ENCODE measurements at regions not wholly inside any gene's neighbourhood (a gene's known extent, or its start where the extent isn't known, plus 50 kb on each side); places are given as distances from the start of the nearest gene placed in this dataset.

DNA sequence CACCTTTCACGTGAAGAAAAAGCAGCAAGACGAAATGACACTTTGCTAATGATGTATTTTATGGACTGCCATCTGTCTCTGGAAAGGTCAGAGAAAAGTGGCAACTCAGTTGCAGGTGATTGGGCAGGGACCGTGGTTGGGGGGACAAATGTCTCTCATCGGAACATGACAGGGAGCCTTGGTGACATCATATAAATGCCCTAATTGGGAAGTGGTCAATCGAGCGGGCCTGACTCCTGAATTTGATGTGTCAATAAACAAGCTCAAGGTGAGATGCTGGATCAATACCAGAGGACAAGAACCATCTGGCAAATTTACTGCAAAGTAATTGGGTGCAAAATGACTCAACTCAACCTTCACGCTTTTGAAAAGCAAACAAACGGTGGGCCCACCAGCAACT is 151.9 kb upstream of the SKOR2 start (continued):
- no peak for TF ChIP-seq ZKSCAN3 (CRISPR knock-in tag; IDR thresholded peaks at IDR 0.05)
- TF ChIP-seq PURB (CRISPR knock-in tag; IDR thresholded peaks at IDR 0.05; ENCODE audit: low read depth), result no peak
- no peak for TF ChIP-seq SMARCA4 (IDR thresholded peaks at IDR 0.05)
- no peak for TF ChIP-seq TFAM (CRISPR knock-in tag; conservative IDR thresholded peaks at IDR 0.05)

- Histone ChIP-seq H3K4me2 (ENCODE audit: insufficient read depth, low read length) (no peak overlapping the region), H3K79me2 (ENCODE audit: control insufficient read depth, insufficient read depth, low read length) (no peaks in the 10 kb centered on the region), H3K9me3 (replicated peaks; ENCODE audit: control insufficient read depth, insufficient read depth, low read depth, low read length) (no peaks in the 10 kb centered on the region), H3K4me3 (no peak overlapping the region), H3K27ac (ENCODE audit: extremely low read depth, low read depth, low read length) (no peak overlapping the region), H2AFZ (ENCODE audit: low read depth, low read length) (no peak overlapping the region), H4K20me1 (replicated peaks; ENCODE audit: control insufficient read depth, insufficient read depth, low read length) (no peaks in the 10 kb centered on the region), H3K9me1 (ENCODE audit: control insufficient read depth, insufficient read depth, low read length) (no peaks in the 10 kb centered on the region), H3K9ac (ENCODE audit: insufficient read depth in 1 of 2, low read depth in 2 of 2, low read length in 2 of 2) (no peak overlapping the region), H3K36me3 (ENCODE audit: control insufficient read depth, insufficient read depth, low read length) (no peaks in the 10 kb centered on the region), H3K4me1 (replicated peaks in 1 of 2; ENCODE audit: control insufficient read depth in 2 of 2, insufficient read depth in 2 of 2, low read length in 2 of 2) (no peaks in the 10 kb centered on the region), H3K27me3 (ENCODE audit: control insufficient read depth in 2 of 2, insufficient read depth in 2 of 2, low read length in 2 of 2) (no peaks in the 10 kb centered on the region)
- ChIA-PET CTCF (ENCODE audit: low intra/inter-chr PET ratio) (no interaction called here), POLR2A (no interaction called here)
- DNase-seq (ENCODE audit: extremely low read depth in 1 of 4, low spot score in 3 of 4), result no peak
- FAIRE-seq, result no peak
- WGBS (ENCODE audit: insufficient coverage, low coverage, missing lambda C conversion rate), result 0% methylated on average over 1 of the region's 1 CpG
- TF ChIP-seq ZNF140 (CRISPR knock-in tag; IDR thresholded peaks at IDR 0.05) (no peak), SNIP1 (IDR thresholded peaks at IDR 0.05; ENCODE audit: low read depth) (no peak), EGR1 (conservative IDR thresholded peaks at IDR 0.05) (no peak), ARID1B (IDR thresholded peaks at IDR 0.05) (no peak), PHTF2 (CRISPR knock-in tag; IDR thresholded peaks at IDR 0.05) (no peak), ADNP (tag; IDR thresholded peaks at IDR 0.05) (no peak)
- TF ChIP-seq, protein P1, sequence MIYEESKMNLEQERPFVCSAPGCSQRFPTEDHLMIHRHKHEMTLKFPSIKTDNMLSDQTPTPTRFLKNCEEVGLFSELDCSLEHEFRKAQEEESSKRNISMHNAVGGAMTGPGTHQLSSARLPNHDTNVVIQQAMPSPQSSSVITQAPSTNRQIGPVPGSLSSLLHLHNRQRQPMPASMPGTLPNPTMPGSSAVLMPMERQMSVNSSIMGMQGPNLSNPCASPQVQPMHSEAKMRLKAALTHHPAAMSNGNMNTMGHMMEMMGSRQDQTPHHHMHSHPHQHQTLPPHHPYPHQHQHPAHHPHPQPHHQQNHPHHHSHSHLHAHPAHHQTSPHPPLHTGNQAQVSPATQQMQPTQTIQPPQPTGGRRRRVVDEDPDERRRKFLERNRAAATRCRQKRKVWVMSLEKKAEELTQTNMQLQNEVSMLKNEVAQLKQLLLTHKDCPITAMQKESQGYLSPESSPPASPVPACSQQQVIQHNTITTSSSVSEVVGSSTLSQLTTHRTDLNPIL (CRISPR knock-in tag; IDR thresholded peaks at IDR 0.05), result no peak
- no peak for ATAC-seq
- no TSS peak for BruUV-seq (replicated peaks)
- intact Hi-C loops (cut with micrococcal nuclease), result no loop called here
- in situ Hi-C loops (cut with MboI), result no loop called here
These were observed 148.0 kb upstream of the SKOR2 start for GRCh38 chr18:47399475-47399874.

All from K562 (cell line).